Thyroid gland (tissue), 4 donors: ENCODE measurements at regions not wholly inside any gene's neighbourhood (a gene's known extent, or its start where the extent isn't known, plus 50 kb on each side); places are given as distances from the start of the nearest gene placed in this dataset.

Experiments
- POLR2A ChIP-seq, 2 donors: fragments of 450-650 bp; IDR thresholded peaks; one replicate each; pipeline ENCODE4 v1.6.1; 2017; ENCODE audit warnings: antibody characterized with exemption in 2 of 2, mild to moderate bottlenecking in 2 of 2, moderate library complexity in 1 of 2
- TF ChIP-seq, protein P1 (sequence below), 6 experiments: fragments of 200-600 bp in 3 of 6; fragments of 450-650 bp in 3 of 6; sonication (generic) in 3 of 6; IDR thresholded peaks; one replicate each; pipeline ENCODE4 v1.5.1; 2016 to 2019; ENCODE audit warnings: antibody characterized with exemption in 6 of 6, mild to moderate bottlenecking in 2 of 6, inconsistent platforms in 1 of 6, moderate library complexity in 1 of 6

- TF ChIP-seq, protein P1, sequence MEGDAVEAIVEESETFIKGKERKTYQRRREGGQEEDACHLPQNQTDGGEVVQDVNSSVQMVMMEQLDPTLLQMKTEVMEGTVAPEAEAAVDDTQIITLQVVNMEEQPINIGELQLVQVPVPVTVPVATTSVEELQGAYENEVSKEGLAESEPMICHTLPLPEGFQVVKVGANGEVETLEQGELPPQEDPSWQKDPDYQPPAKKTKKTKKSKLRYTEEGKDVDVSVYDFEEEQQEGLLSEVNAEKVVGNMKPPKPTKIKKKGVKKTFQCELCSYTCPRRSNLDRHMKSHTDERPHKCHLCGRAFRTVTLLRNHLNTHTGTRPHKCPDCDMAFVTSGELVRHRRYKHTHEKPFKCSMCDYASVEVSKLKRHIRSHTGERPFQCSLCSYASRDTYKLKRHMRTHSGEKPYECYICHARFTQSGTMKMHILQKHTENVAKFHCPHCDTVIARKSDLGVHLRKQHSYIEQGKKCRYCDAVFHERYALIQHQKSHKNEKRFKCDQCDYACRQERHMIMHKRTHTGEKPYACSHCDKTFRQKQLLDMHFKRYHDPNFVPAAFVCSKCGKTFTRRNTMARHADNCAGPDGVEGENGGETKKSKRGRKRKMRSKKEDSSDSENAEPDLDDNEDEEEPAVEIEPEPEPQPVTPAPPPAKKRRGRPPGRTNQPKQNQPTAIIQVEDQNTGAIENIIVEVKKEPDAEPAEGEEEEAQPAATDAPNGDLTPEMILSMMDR (IDR thresholded peaks at IDR 0.05): no peak
- TF ChIP-seq POLR2A (IDR thresholded peaks at IDR 0.05): no peak
These were observed 257.9 kb downstream of the KLF12 start for GRCh38 chr13:73876323-73876722.
